Natural killer cell (primary cell): ENCODE measurements at regions not wholly inside any gene's neighbourhood (a gene's known extent, or its start where the extent isn't known, plus 50 kb on each side); places are given as distances from the start of the nearest gene placed in this dataset.

Experiments used
- ATAC-seq, 3 donors: fragments of 150-1000 bp in 2 of 3; fragments of 200-7000 bp in 1 of 3; cut with Tn5 transposase; 1 replicate in 1 of 3; 2 replicates in 2 of 3; pipeline ENCODE4 v1.10.0; 2021; ENCODE audit warnings: mild to moderate bottlenecking in 2 of 3, moderate library complexity in 2 of 3
- DNase-seq, 2 donors: peaks; one replicate each; pipeline versions ENCODE4 v3.0.0 to v3.0.0-alpha.2; 2013 to 2021; ENCODE audit warnings: mixed read lengths in 1 of 2
- H3K27ac ChIP-seq: one replicate; pipeline ENCODE4 v1.5.1; 2013; ENCODE audit warnings: mild to moderate bottlenecking, low read length
- H3K27me3 ChIP-seq: one replicate; pipeline ENCODE4 v1.6.1; 2013; ENCODE audit warnings: low read length; ENCODE audit not compliant: control insufficient read depth, insufficient read depth
- H3K36me3 ChIP-seq: one replicate; pipeline ENCODE4 v1.6.1; 2013; ENCODE audit warnings: low read length; ENCODE audit not compliant: control insufficient read depth, insufficient read depth
- H3K4me1 ChIP-seq: one replicate; pipeline ENCODE4 v1.6.1; 2013; ENCODE audit warnings: low read length; ENCODE audit not compliant: control insufficient read depth, insufficient read depth
- H3K4me3 ChIP-seq: one replicate; pipeline ENCODE4 v1.5.1; 2013; ENCODE audit warnings: low read length
- H3K9me3 ChIP-seq: one replicate; pipeline ENCODE4 v1.6.1; 2013; ENCODE audit warnings: low read length; ENCODE audit not compliant: control insufficient read depth, insufficient read depth
- H3K27ac Mint-ChIP-seq, 2 donors: one replicate each; pipeline ENCODE4 v1.8.0; 2022; ENCODE audit warnings: mild to moderate bottlenecking in 2 of 2, mixed read lengths in 2 of 2, moderate library complexity in 1 of 2
- H3K27me3 Mint-ChIP-seq, 2 donors: one replicate each; pipeline ENCODE4 v1.8.0; 2022; ENCODE audit warnings: low read depth in 2 of 2, mixed read lengths in 2 of 2
- H3K36me3 Mint-ChIP-seq: one replicate; pipeline ENCODE4 v1.8.0; 2022; ENCODE audit warnings: mixed read lengths
- H3K4me1 Mint-ChIP-seq, 2 donors: one replicate each; pipeline ENCODE4 v1.8.0; 2022; ENCODE audit warnings: mixed read lengths in 2 of 2
- H3K4me3 Mint-ChIP-seq: one replicate; pipeline ENCODE4 v1.8.0; 2022; ENCODE audit warnings: mild to moderate bottlenecking, moderate library complexity, mixed read lengths
- H3K9me3 Mint-ChIP-seq, 2 donors: one replicate each; pipeline ENCODE4 v1.8.0; 2022; ENCODE audit warnings: mixed read lengths in 2 of 2
- WGBS: methylation state at CpG from one replicate; pipeline ENCODE4 v1.1.7; 2013; ENCODE audit warnings: missing lambda C conversion rate; ENCODE audit not compliant: insufficient coverage; 5-methylcytosine and 5-hydroxymethylcytosine counted together
- intact Hi-C: fragments of 100-400 bp; cut with micrococcal nuclease; formaldehyde crosslinking; loops from one replicate; pipeline ENCODE4 v1.14.2; 2022
- TF ChIP-seq, protein P1 (sequence below): fragments of 200-600 bp; IDR thresholded peaks from one replicate; pipeline ENCODE4 v1.8.0; 2022; ENCODE audit warnings: antibody characterized with exemption

DNA sequence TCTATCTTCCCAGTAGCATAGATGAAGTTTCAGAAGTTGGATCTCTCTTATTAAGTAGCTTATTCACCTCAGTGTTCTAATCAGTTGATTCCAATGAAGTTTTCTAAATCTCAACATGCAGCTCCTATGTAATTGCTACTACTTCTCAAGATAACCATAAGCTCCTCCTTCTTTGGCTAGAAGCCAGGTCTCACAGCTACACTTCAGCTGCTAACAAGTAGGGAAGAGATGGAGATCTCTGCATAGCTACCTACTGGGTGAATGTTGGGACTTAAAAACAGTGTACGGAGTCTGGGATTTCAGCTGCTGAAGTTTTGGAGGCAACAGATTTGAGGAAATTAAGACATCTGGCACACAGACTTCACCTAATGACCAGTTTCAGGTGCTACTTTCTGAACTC lies 661.0 kb downstream of the SLITRK1 start:
- Histone ChIP-seq H3K4me3 (no peak overlapping the region), H3K4me1 (no peaks in the 10 kb centered on the region), H3K36me3 (no peaks in the 10 kb centered on the region), H3K9me3 (no peaks in the 10 kb centered on the region), H3K27me3 (no peaks in the 10 kb centered on the region), H3K27ac (no peak overlapping the region)
- Mint-ChIP-seq H3K4me1 (no peaks in the 10 kb centered on the region), H3K9me3 (peaks cover 10 to 16% of the 10 kb centered on the region in 2 donors), H3K4me3 (no peak overlapping the region), H3K27me3 (no peaks in the 10 kb centered on the region), H3K36me3 (no peaks in the 10 kb centered on the region), H3K27ac (no peak overlapping the region)
- ATAC-seq (no peak), DNase-seq (no peak)
- WGBS: 100% methylated on average over 1 of the region's 1 CpG
- TF ChIP-seq, protein P1, sequence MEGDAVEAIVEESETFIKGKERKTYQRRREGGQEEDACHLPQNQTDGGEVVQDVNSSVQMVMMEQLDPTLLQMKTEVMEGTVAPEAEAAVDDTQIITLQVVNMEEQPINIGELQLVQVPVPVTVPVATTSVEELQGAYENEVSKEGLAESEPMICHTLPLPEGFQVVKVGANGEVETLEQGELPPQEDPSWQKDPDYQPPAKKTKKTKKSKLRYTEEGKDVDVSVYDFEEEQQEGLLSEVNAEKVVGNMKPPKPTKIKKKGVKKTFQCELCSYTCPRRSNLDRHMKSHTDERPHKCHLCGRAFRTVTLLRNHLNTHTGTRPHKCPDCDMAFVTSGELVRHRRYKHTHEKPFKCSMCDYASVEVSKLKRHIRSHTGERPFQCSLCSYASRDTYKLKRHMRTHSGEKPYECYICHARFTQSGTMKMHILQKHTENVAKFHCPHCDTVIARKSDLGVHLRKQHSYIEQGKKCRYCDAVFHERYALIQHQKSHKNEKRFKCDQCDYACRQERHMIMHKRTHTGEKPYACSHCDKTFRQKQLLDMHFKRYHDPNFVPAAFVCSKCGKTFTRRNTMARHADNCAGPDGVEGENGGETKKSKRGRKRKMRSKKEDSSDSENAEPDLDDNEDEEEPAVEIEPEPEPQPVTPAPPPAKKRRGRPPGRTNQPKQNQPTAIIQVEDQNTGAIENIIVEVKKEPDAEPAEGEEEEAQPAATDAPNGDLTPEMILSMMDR: no peak
- intact Hi-C loops: no loop called here

DNA sequence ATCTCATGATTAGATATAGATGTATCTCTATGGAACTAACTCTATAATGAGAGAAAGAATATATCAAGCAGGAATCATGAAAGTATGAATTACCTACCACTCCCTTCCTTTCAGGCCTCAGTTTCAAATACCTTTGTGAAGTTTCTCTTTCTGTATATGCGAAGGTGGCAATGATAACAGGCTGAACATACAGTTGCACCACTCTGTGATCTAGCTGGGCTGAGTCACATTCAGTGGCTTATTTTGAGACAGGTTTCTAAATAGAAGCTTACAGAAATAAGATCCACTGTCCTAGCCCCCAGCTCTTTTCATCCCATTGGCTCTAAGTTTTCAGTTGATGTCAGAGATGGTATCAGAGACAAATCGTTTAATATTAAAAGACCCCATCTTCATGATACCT lies 662.0 kb downstream of the SLITRK1 start:
- Mint-ChIP-seq H3K4me1 (no peaks in the 10 kb centered on the region), H3K36me3 (no peaks in the 10 kb centered on the region), H3K9me3 (peaks cover 10 to 16% of the 10 kb centered on the region in 2 donors), H3K27me3 (no peaks in the 10 kb centered on the region), H3K4me3 (no peak overlapping the region), H3K27ac (no peak overlapping the region)
- ATAC-seq (no peak), DNase-seq (no peak)
- no peak overlapping the region for H3K27ac ChIP-seq
- no peak overlapping the region for H3K4me3 ChIP-seq
- TF ChIP-seq, protein P1: no peak
- WGBS: 75% methylated on average over 2 of the region's 2 CpGs
- no peaks in the 10 kb centered on the region for H3K4me1 ChIP-seq
- no peaks in the 10 kb centered on the region for H3K27me3 ChIP-seq
- H3K9me3 ChIP-seq: no peaks in the 10 kb centered on the region
- intact Hi-C loops: no loop called here
- H3K36me3 ChIP-seq: no peaks in the 10 kb centered on the region

DNA sequence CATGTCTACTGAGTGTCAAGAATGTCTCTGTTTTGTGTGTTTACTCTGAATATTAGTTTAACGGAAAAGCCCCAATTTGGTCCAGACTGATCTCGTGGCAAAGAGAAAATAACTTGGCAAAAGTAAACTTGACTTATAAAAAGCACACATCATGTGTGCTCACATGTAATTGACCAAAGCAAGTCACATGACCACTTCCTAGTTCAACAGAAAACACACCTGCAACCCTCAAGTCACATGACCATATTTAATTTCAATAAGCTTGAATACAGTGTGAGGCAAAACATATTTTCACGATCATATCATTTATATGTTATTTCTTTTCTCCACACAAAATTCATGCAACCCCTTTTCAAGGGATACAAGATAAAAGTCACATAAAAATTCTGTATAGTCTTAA lies 662.4 kb downstream of the SLITRK1 start:
- TF ChIP-seq, protein P1: no peak
- H3K27ac ChIP-seq: no peak overlapping the region
- H3K27ac Mint-ChIP-seq: no peak overlapping the region
- 77% methylated on average over 2 of the region's 3 CpGs for WGBS
- no peak for DNase-seq
- no peaks in the 10 kb centered on the region for H3K27me3 Mint-ChIP-seq
- H3K36me3 ChIP-seq: no peaks in the 10 kb centered on the region
- no peak for ATAC-seq
- no peak overlapping the region for H3K4me3 ChIP-seq
- H3K9me3 Mint-ChIP-seq: peaks cover 10 to 16% of the 10 kb centered on the region in 2 donors
- no peaks in the 10 kb centered on the region for H3K9me3 ChIP-seq
- no peaks in the 10 kb centered on the region for H3K36me3 Mint-ChIP-seq
- intact Hi-C loops: no loop called here
- H3K4me3 Mint-ChIP-seq: no peak overlapping the region
- H3K4me1 Mint-ChIP-seq: no peaks in the 10 kb centered on the region
- no peaks in the 10 kb centered on the region for H3K4me1 ChIP-seq
- H3K27me3 ChIP-seq: no peaks in the 10 kb centered on the region

DNA sequence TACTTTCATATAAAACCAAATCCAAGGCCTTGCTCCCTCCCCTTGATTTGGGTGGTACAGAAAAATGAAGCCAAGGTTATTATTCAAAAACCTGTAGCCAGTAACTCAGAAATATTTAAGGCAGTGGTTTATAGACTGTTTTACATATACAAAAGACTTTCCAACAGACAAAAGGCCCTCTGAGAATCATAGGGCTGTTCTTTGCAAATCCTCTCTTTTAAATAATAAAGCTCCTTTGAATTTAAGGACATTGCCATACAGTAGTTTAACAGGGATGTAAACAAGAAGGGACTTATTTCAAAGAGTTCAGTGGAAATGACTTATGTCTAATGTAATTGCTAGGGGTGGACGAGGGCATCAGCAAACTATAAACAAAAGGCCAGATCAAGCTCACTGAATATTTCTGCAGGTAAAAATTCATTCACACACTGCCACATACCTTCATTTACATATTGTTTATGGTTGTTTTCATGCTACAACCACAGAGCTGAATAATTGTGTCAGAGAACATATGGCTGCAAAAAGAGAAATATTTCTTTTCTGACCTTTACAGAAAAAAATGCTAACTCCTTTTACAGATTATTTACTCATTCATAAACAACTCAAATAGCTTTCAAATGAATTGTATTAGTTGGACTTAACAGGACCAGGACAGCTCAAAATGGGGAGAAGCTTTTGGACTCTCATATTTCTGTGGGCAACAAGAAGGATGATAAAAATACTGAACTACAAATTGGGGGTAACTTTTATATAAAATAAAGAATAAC lies 665.6 kb downstream of the SLITRK1 start:
- Mint-ChIP-seq H3K27me3 (no peaks in the 10 kb centered on the region), H3K4me1 (no peaks in the 10 kb centered on the region), H3K4me3 (no peak overlapping the region), H3K36me3 (no peaks in the 10 kb centered on the region), H3K27ac (no peak overlapping the region), H3K9me3 (peaks cover 10 to 18% of the 10 kb centered on the region in 2 donors)
- DNase-seq (no peak), ATAC-seq (no peak)
- Histone ChIP-seq H3K9me3 (no peaks in the 10 kb centered on the region), H3K36me3 (no peaks in the 10 kb centered on the region), H3K27ac (no peak overlapping the region), H3K4me1 (no peaks in the 10 kb centered on the region), H3K27me3 (no peaks in the 10 kb centered on the region), H3K4me3 (no peak overlapping the region)
- intact Hi-C loops: no loop called here
- TF ChIP-seq, protein P1: no peak
- WGBS: 80% methylated on average over 1 of the region's 1 CpG
